Activated CD8-positive, alpha-beta T cell treated with anti-CD3 and anti-CD28 coated beads, Interleukin-2, amount 10 ng/mL, durations not matched to agents 7 days and 5 days (primary cell): ENCODE measurements at regions not wholly inside any gene's neighbourhood (a gene's known extent, or its start where the extent isn't known, plus 50 kb on each side); places are given as distances from the start of the nearest gene placed in this dataset.
"Not testable (repeated sequence)": the region's sequence is repeated elsewhere in the genome, so short reads cannot be mapped to it uniquely, and the experiment has no call there.

Experiments
- ATAC-seq: fragments of 150-1000 bp; cut with Tn5 transposase; one replicate; pipeline ENCODE4 v1.10.0; 2021; ENCODE audit warnings: moderate library complexity
- CTCF ChIA-PET: fragments of 350-600 bp; sonication (Branson Sonifier 250); formaldehyde crosslinking; loops from one replicate; lab custom pipeline; 2021; ENCODE audit warnings: antibody characterized with exemption; lab: Charles Lee
- POLR2A ChIA-PET: fragments of 350-600 bp; sonication (Branson Sonifier 250); formaldehyde crosslinking; loops from one replicate; lab custom pipeline; 2021; ENCODE audit warnings: antibody characterized with exemption; lab: Charles Lee
- DNase-seq: peaks from one replicate; pipeline ENCODE4 v3.0.0-alpha.2; 2020
- H3K27ac Mint-ChIP-seq: one replicate; pipeline ENCODE4 v1.8.0; 2021; ENCODE audit warnings: mild to moderate bottlenecking, mixed read lengths
- H3K27me3 Mint-ChIP-seq: one replicate; pipeline ENCODE4 v1.8.0; 2021; ENCODE audit warnings: low read depth, mixed read lengths
- H3K36me3 Mint-ChIP-seq: one replicate; pipeline ENCODE4 v1.8.0; 2021; ENCODE audit warnings: low read depth, mixed read lengths
- H3K4me1 Mint-ChIP-seq: one replicate; pipeline ENCODE4 v1.8.0; 2021; ENCODE audit warnings: low read depth, mixed read lengths
- H3K4me3 Mint-ChIP-seq: one replicate; pipeline ENCODE4 v1.8.0; 2021; ENCODE audit warnings: mild to moderate bottlenecking, mixed read lengths
- H3K9me3 Mint-ChIP-seq: one replicate; pipeline ENCODE4 v1.8.0; 2022; ENCODE audit warnings: mixed read lengths; ENCODE audit not compliant: insufficient read depth

GRCh38 chr4:162782778-162783525, 383.7 kb downstream of the NAF1 start:
- Mint-ChIP-seq H3K4me3 (no peak overlapping the region), H3K9me3 (no peaks in the 10 kb centered on the region), H3K27me3 (no peaks in the 10 kb centered on the region), H3K4me1 (no peaks in the 10 kb centered on the region), H3K27ac (no peak overlapping the region), H3K36me3 (no peaks in the 10 kb centered on the region)
- ATAC-seq, result no peak
- DNase-seq, result no peak
- CTCF ChIA-PET, result no interaction called here
- POLR2A ChIA-PET, result no interaction called here

- no peaks in the 10 kb centered on the region for H3K36me3 Mint-ChIP-seq
- ChIA-PET CTCF (no interaction called here), POLR2A (no interaction called here)
- ATAC-seq, result no peak
- H3K4me1 Mint-ChIP-seq, result no peaks in the 10 kb centered on the region
- H3K27ac Mint-ChIP-seq, result no peak overlapping the region
- no peaks in the 10 kb centered on the region for H3K9me3 Mint-ChIP-seq
- no peak overlapping the region for H3K4me3 Mint-ChIP-seq
- no peak for DNase-seq
- no peaks in the 10 kb centered on the region for H3K27me3 Mint-ChIP-seq
Measured at GRCh38 chr4:162782096-162782777, 384.5 kb downstream of the NAF1 start.

- Mint-ChIP-seq H3K4me1 (no peaks in the 10 kb centered on the region), H3K27ac (no peak overlapping the region), H3K36me3 (no peaks in the 10 kb centered on the region), H3K27me3 (no peaks in the 10 kb centered on the region), H3K4me3 (no peak overlapping the region), H3K9me3 (no peaks in the 10 kb centered on the region)
- no peak for ATAC-seq
- CTCF ChIA-PET, result no interaction called here
- POLR2A ChIA-PET, result no interaction called here
- no peak for DNase-seq
Measured at GRCh38 chr4:162770761-162771490, 395.8 kb downstream of the NAF1 start.

GRCh38 chr4:162767083-162767482, 399.6 kb downstream of the NAF1 start:
- Mint-ChIP-seq H3K4me1 (no peaks in the 10 kb centered on the region), H3K9me3 (no peaks in the 10 kb centered on the region), H3K27me3 (no peaks in the 10 kb centered on the region), H3K27ac (no peak overlapping the region), H3K4me3 (no peak overlapping the region), H3K36me3 (no peaks in the 10 kb centered on the region)
- no peak for ATAC-seq
- no peak for DNase-seq
- ChIA-PET CTCF (no interaction called here), POLR2A (no interaction called here)

GRCh38 chr4:162761965-162762364, 404.7 kb downstream of the NAF1 start:
- POLR2A ChIA-PET, result no interaction called here
- Mint-ChIP-seq H3K27ac (no peak overlapping the region), H3K9me3 (no peaks in the 10 kb centered on the region), H3K36me3 (no peaks in the 10 kb centered on the region), H3K4me1 (no peaks in the 10 kb centered on the region), H3K27me3 (no peaks in the 10 kb centered on the region), H3K4me3 (no peak overlapping the region)
- ATAC-seq (no peak), DNase-seq (no peak)
- CTCF ChIA-PET, result no interaction called here

- H3K9me3 Mint-ChIP-seq, H3K36me3 Mint-ChIP-seq, H3K4me3 Mint-ChIP-seq, CTCF ChIA-PET, H3K27me3 Mint-ChIP-seq, H3K27ac Mint-ChIP-seq, H3K4me1 Mint-ChIP-seq, DNase-seq, POLR2A ChIA-PET, ATAC-seq: not testable (repeated sequence)
Measured at GRCh38 chr4:162740228-162740627, 426.5 kb downstream of the NAF1 start.

- H3K27ac Mint-ChIP-seq, DNase-seq, POLR2A ChIA-PET, H3K9me3 Mint-ChIP-seq, H3K4me3 Mint-ChIP-seq, H3K27me3 Mint-ChIP-seq, ATAC-seq, H3K36me3 Mint-ChIP-seq, H3K4me1 Mint-ChIP-seq, CTCF ChIA-PET: not testable (repeated sequence)
Measured at GRCh38 chr4:162739596-162739995, 427.1 kb downstream of the NAF1 start.

- no peaks in the 10 kb centered on the region for H3K9me3 Mint-ChIP-seq
Measured at GRCh38 chr4:162732876-162733275, 433.8 kb downstream of the NAF1 start.

GRCh38 chr4:162727766-162728165, 438.9 kb downstream of the NAF1 start:
- DNase-seq, result no peak
- Mint-ChIP-seq H3K4me3 (no peak overlapping the region), H3K4me1 (no peaks in the 10 kb centered on the region), H3K27ac (no peak overlapping the region), H3K9me3 (no peaks in the 10 kb centered on the region), H3K27me3 (no peaks in the 10 kb centered on the region), H3K36me3 (no peaks in the 10 kb centered on the region)
- ATAC-seq, result no peak
- POLR2A ChIA-PET, result no interaction called here
- CTCF ChIA-PET, result no interaction called here

More at GRCh38 chr4:162732876-162733275, 433.8 kb downstream of the NAF1 start:
- Mint-ChIP-seq H3K27ac (no peak overlapping the region), H3K27me3 (no peaks in the 10 kb centered on the region), H3K4me1 (no peaks in the 10 kb centered on the region), H3K36me3 (no peaks in the 10 kb centered on the region), H3K4me3 (no peak overlapping the region)
- no peak for ATAC-seq
- CTCF ChIA-PET, result no interaction called here
- POLR2A ChIA-PET, result no interaction called here
- DNase-seq, result no peak

- DNase-seq (no peak), ATAC-seq (no peak)
- no peaks in the 10 kb centered on the region for H3K27me3 Mint-ChIP-seq
- H3K27ac Mint-ChIP-seq, result no peak overlapping the region
- POLR2A ChIA-PET, result no interaction called here
- no peak overlapping the region for H3K4me3 Mint-ChIP-seq
- CTCF ChIA-PET, result no interaction called here
- H3K9me3 Mint-ChIP-seq, result no peaks in the 10 kb centered on the region
- H3K4me1 Mint-ChIP-seq, result no peaks in the 10 kb centered on the region
- no peaks in the 10 kb centered on the region for H3K36me3 Mint-ChIP-seq
Measured at GRCh38 chr4:162727232-162727631, 439.5 kb downstream of the NAF1 start.

GRCh38 chr4:162715401-162715800, 451.3 kb downstream of the NAF1 start:
- DNase-seq, result no peak
- ATAC-seq, result no peak
- CTCF ChIA-PET, result no interaction called here
- POLR2A ChIA-PET, result no interaction called here
- Mint-ChIP-seq H3K4me3 (no peak overlapping the region), H3K9me3 (no peaks in the 10 kb centered on the region), H3K27me3 (no peaks in the 10 kb centered on the region), H3K27ac (no peak overlapping the region), H3K36me3 (no peaks in the 10 kb centered on the region), H3K4me1 (no peaks in the 10 kb centered on the region)

GRCh38 chr4:162707962-162708361, 458.7 kb downstream of the NAF1 start:
- ChIA-PET POLR2A (no interaction called here), CTCF (no interaction called here)
- ATAC-seq, result no peak
- Mint-ChIP-seq H3K9me3 (no peaks in the 10 kb centered on the region), H3K36me3 (no peaks in the 10 kb centered on the region), H3K4me3 (no peak overlapping the region), H3K27me3 (no peaks in the 10 kb centered on the region), H3K27ac (no peak overlapping the region), H3K4me1 (no peaks in the 10 kb centered on the region)
- no peak for DNase-seq
